ENCODE measurements at regions not wholly inside any gene's neighbourhood (a gene's known extent, or its start where the extent isn't known, plus 50 kb on each side); places are given as distances from the start of the nearest gene placed in this dataset.
A peak's percentile ranks its signal among the peaks of the same experiment; 100 is the strongest.

GRCh38 chr21:37967036-37967435 is 50.8 kb upstream of the KCNJ6 start:
- no peak for DNase-seq (ENCODE audit: low spot score)

GRCh38 chr21:37968744-37969143 is 52.5 kb upstream of the KCNJ6 start:
- DNase-seq (ENCODE audit: low spot score), result no peak

GRCh38 chr21:37970548-37970947 is 54.3 kb upstream of the KCNJ6 start:
- DNase-seq (ENCODE audit: low spot score), result no peak

GRCh38 chr21:37971390-37971950 is 55.2 kb upstream of the KCNJ6 start:
- DNase-seq (ENCODE audit: low spot score), result no peak

- peak; percentile 91 for DNase-seq (ENCODE audit: low spot score)
Observed at GRCh38 chr21:37974081-37974480, 57.8 kb upstream of the KCNJ6 start.

- peak; percentile 79 for DNase-seq (ENCODE audit: low spot score)
Observed at GRCh38 chr21:37982496-37983318, 66.5 kb upstream of the KCNJ6 start.

GRCh38 chr21:37983336-37984095 is 67.3 kb upstream of the KCNJ6 start:
- peak; percentile 93 for DNase-seq (ENCODE audit: low spot score)

GRCh38 chr21:37984416-37984815 is 68.2 kb upstream of the KCNJ6 start:
- peak; percentile 32 for DNase-seq (ENCODE audit: low spot score)

GRCh38 chr21:37986000-37986399 is 69.7 kb upstream of the KCNJ6 start:
- DNase-seq (ENCODE audit: low spot score), result no peak

- no peak for DNase-seq (ENCODE audit: low spot score)
Observed at GRCh38 chr21:37986751-37987399, 70.6 kb upstream of the KCNJ6 start.

GRCh38 chr21:37987668-37988067 is 71.4 kb upstream of the KCNJ6 start:
- no peak for DNase-seq (ENCODE audit: low spot score)

- no peak for DNase-seq (ENCODE audit: low spot score)
Observed at GRCh38 chr21:37993071-37993470, 76.8 kb upstream of the KCNJ6 start.

- DNase-seq (ENCODE audit: low spot score), result no peak
Observed at GRCh38 chr21:37994211-37994610, 78.0 kb upstream of the KCNJ6 start.

GRCh38 chr21:38012672-38013071 is 96.4 kb upstream of the KCNJ6 start:
- DNase-seq (ENCODE audit: low spot score), result no peak

- DNase-seq (ENCODE audit: low spot score), result no peak
Observed at GRCh38 chr21:38013741-38014140, 97.5 kb upstream of the KCNJ6 start.

GRCh38 chr21:38014298-38014697 is 98.0 kb upstream of the KCNJ6 start:
- DNase-seq (ENCODE audit: low spot score), result no peak

GRCh38 chr21:38027901-38028498 is 111.7 kb upstream of the KCNJ6 start:
- peak; percentile 63 for DNase-seq (ENCODE audit: low spot score)

- DNase-seq (ENCODE audit: low spot score), result no peak
Observed at GRCh38 chr21:38032082-38032801, 116.0 kb upstream of the KCNJ6 start.

- DNase-seq (ENCODE audit: low spot score), result no peak
Observed at GRCh38 chr21:38036016-38036415, 119.8 kb upstream of the KCNJ6 start.

- peak; percentile 80 for DNase-seq (ENCODE audit: low spot score)
Observed at GRCh38 chr21:38037416-38037815, 121.2 kb upstream of the KCNJ6 start.

- DNase-seq (ENCODE audit: low spot score), result no peak
Observed at GRCh38 chr21:38039369-38039768, 123.1 kb upstream of the KCNJ6 start.
